Karpas-422 (cell line): ENCODE measurements at regions not wholly inside any gene's neighbourhood (a gene's known extent, or its start where the extent isn't known, plus 50 kb on each side); places are given as distances from the start of the nearest gene placed in this dataset.
"Not testable (repeated sequence)": the region's sequence is repeated elsewhere in the genome, so short reads cannot be mapped to it uniquely, and the experiment has no call there.

ENCODE experiments used
- DNase-seq: peaks from one replicate; pipeline ENCODE4 v3.0.0-alpha.2; 2015
- H2AFZ ChIP-seq: fragments of 200-600 bp; sonication (generic); 2 replicates; pipeline ENCODE4 v1.6.1; 2014; ENCODE audit warnings: antibody characterized with exemption, low read length, mixed read lengths
- H3K27ac ChIP-seq: fragments of 200-600 bp; sonication (generic); 2 replicates; pipeline ENCODE4 v1.5.1; 2014; ENCODE audit warnings: mild to moderate bottlenecking, low read length, moderate library complexity
- H3K27me3 ChIP-seq: fragments of 200-600 bp; sonication (generic); 2 replicates; pipeline ENCODE4 v1.6.1; 2014; ENCODE audit warnings: low read length, mixed read lengths
- H3K36me3 ChIP-seq: fragments of 200-600 bp; sonication (generic); 2 replicates; pipeline ENCODE4 v1.6.1; 2014; ENCODE audit warnings: low read length, mixed read lengths; ENCODE audit not compliant: insufficient read depth
- H3K4me1 ChIP-seq: fragments of 200-600 bp; sonication (generic); 2 replicates; pipeline ENCODE4 v1.6.1; 2014; ENCODE audit warnings: mild to moderate bottlenecking, low read length, mixed read lengths
- H3K4me2 ChIP-seq: fragments of 200-600 bp; sonication (generic); 2 replicates; pipeline ENCODE4 v1.6.1; 2014; ENCODE audit warnings: low read length, low read depth, mild to moderate bottlenecking; ENCODE audit not compliant: poor library complexity, severe bottlenecking
- H3K4me3 ChIP-seq: fragments of 200-600 bp; sonication (generic); 2 replicates; pipeline ENCODE4 v1.5.1; 2014; ENCODE audit warnings: mild to moderate bottlenecking, antibody characterized with exemption, low read length, mixed read lengths
- H3K79me2 ChIP-seq: fragments of 200-600 bp; sonication (generic); 2 replicates; pipeline ENCODE4 v1.6.1; 2014; ENCODE audit warnings: mild to moderate bottlenecking, low read length, mixed read lengths
- H3K9ac ChIP-seq: fragments of 200-600 bp; sonication (generic); 2 replicates; pipeline ENCODE4 v1.6.0; 2014; ENCODE audit warnings: low read length
- H3K9me2 ChIP-seq: fragments of 200-600 bp; sonication (generic), shearing (Covaris generic); replicated peaks from 2 replicates; pipeline ENCODE4 v1.6.0; 2014; ENCODE audit warnings: mild to moderate bottlenecking, low read length, moderate library complexity; ENCODE audit not compliant: insufficient read depth
- H3K9me3 ChIP-seq: fragments of 300-700, 200-600 bp; sonication (generic); 2 replicates; pipeline ENCODE4 v1.6.1; 2014; ENCODE audit warnings: low read length, mixed read lengths
- H4K20me1 ChIP-seq: fragments of 200-600 bp; sonication (generic); 2 replicates; pipeline ENCODE4 v1.6.1; 2014; ENCODE audit warnings: mild to moderate bottlenecking, antibody characterized with exemption, low read length, low read depth; ENCODE audit not compliant: insufficient read depth

GRCh38 chr3:162722796-162723195 lies 1226.2 kb downstream of the OTOL1 start:
- H3K9ac ChIP-seq, H3K27me3 ChIP-seq, H4K20me1 ChIP-seq, H3K9me3 ChIP-seq, H3K4me2 ChIP-seq, H3K9me2 ChIP-seq, H3K4me1 ChIP-seq, H3K36me3 ChIP-seq, H3K27ac ChIP-seq, H3K4me3 ChIP-seq, H3K79me2 ChIP-seq, DNase-seq, H2AFZ ChIP-seq: not testable (repeated sequence)

DNA sequence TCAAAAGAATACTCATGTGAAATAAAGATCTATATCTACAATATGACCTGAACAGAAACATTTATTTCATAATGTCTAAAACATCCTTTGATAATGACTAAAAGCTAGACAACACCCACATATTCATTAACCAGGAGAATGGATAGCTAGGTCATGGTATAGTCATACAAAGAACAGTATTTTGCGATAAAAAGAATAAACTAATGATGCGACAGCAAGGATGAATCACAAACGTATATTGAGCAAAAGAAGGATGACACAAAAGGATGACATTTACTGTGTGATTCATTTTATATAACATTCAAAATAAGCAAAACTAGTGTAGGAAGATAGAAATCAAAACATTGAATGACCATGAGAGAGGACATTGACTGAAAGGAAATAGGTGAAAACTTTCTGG lies 1233.1 kb downstream of the OTOL1 start:
- H3K79me2 ChIP-seq = no peaks in the 10 kb centered on the region
- DNase-seq = no peak
- peaks cover 9% of the 10 kb centered on the region for H3K9me3 ChIP-seq
- H3K9ac ChIP-seq = no peak overlapping the region
- no peaks in the 10 kb centered on the region for H3K4me1 ChIP-seq
- no peak overlapping the region for H2AFZ ChIP-seq
- H3K36me3 ChIP-seq = no peaks in the 10 kb centered on the region
- H3K4me3 ChIP-seq = no peak overlapping the region
- no peak overlapping the region for H3K27ac ChIP-seq
- H3K4me2 ChIP-seq = no peak overlapping the region
- no peaks in the 10 kb centered on the region for H3K9me2 ChIP-seq
- no peaks in the 10 kb centered on the region for H4K20me1 ChIP-seq
- H3K27me3 ChIP-seq = no peaks in the 10 kb centered on the region

- not testable (repeated sequence) for H2AFZ ChIP-seq, H3K9me2 ChIP-seq, H3K4me2 ChIP-seq, H3K79me2 ChIP-seq, H3K4me1 ChIP-seq, H3K27ac ChIP-seq, H4K20me1 ChIP-seq, H3K4me3 ChIP-seq, H3K36me3 ChIP-seq, H3K9ac ChIP-seq, H3K27me3 ChIP-seq, DNase-seq
- H3K9me3 ChIP-seq = peaks cover 14% of the 10 kb centered on the region
Observed at GRCh38 chr3:162731961-162732360, 1235.4 kb downstream of the OTOL1 start.

- Histone ChIP-seq H3K36me3 (no peaks in the 10 kb centered on the region), H3K4me2 (no peak overlapping the region), H3K27me3 (no peaks in the 10 kb centered on the region), H3K4me1 (no peaks in the 10 kb centered on the region), H3K79me2 (no peaks in the 10 kb centered on the region), H3K4me3 (no peak overlapping the region), H4K20me1 (no peaks in the 10 kb centered on the region), H3K9me3 (peaks cover 14% of the 10 kb centered on the region; the same call in 1 of the 2 replicates), H3K27ac (no peak overlapping the region), H2AFZ (no peak overlapping the region), H3K9me2 (no peaks in the 10 kb centered on the region), H3K9ac (no peak overlapping the region)
- no peak for DNase-seq
Observed at GRCh38 chr3:162738784-162739183, 1242.2 kb downstream of the OTOL1 start.

GRCh38 chr3:162740941-162741596 lies 1244.5 kb downstream of the OTOL1 start:
- Histone ChIP-seq H2AFZ (no peak overlapping the region), H3K9me3 (peaks cover 17% of the 10 kb centered on the region), H3K27ac (no peak overlapping the region), H3K4me2 (no peak overlapping the region), H3K9me2 (no peaks in the 10 kb centered on the region), H3K4me3 (no peak overlapping the region), H3K36me3 (no peaks in the 10 kb centered on the region), H3K9ac (no peak overlapping the region), H3K4me1 (no peaks in the 10 kb centered on the region), H3K27me3 (no peaks in the 10 kb centered on the region), H4K20me1 (no peaks in the 10 kb centered on the region), H3K79me2 (no peaks in the 10 kb centered on the region)
- DNase-seq = no peak

GRCh38 chr3:162742159-162742717 lies 1245.6 kb downstream of the OTOL1 start:
- Histone ChIP-seq H3K9ac (no peak overlapping the region), H3K27ac (no peak overlapping the region), H3K36me3 (no peaks in the 10 kb centered on the region), H3K9me2 (no peaks in the 10 kb centered on the region), H3K27me3 (no peaks in the 10 kb centered on the region), H3K79me2 (no peaks in the 10 kb centered on the region), H3K4me2 (no peak overlapping the region), H3K4me3 (no peak overlapping the region), H3K9me3 (peaks cover 14% of the 10 kb centered on the region), H3K4me1 (no peaks in the 10 kb centered on the region), H4K20me1 (no peaks in the 10 kb centered on the region), H2AFZ (no peak overlapping the region)
- DNase-seq = no peak

DNA sequence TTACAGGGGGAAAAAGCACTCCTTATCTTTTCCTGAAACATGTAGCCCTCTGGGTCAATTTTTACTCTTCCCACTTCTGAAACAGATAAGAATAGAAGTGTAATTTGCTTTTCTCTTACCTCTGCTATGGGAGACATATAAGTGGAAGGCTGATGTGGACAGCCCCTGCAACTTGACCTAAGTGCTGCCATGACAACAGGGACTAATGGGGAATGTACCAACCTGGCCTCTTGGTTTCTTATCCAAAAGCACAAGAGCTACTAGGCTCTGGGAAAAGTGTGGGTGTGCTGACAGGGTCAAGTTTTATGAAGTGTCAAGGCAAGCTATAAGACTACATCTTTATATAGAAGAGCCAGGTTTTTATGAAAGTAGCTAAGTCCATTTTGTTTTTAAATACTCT lies 1246.5 kb downstream of the OTOL1 start:
- Histone ChIP-seq H3K9ac (no peak overlapping the region), H3K27me3 (no peaks in the 10 kb centered on the region), H4K20me1 (no peaks in the 10 kb centered on the region), H3K36me3 (no peaks in the 10 kb centered on the region), H3K79me2 (no peaks in the 10 kb centered on the region), H3K4me2 (no peak overlapping the region), H2AFZ (no peak overlapping the region), H3K4me3 (no peak overlapping the region), H3K9me3 (peaks cover 14% of the 10 kb centered on the region), H3K27ac (no peak overlapping the region), H3K4me1 (no peaks in the 10 kb centered on the region), H3K9me2 (no peaks in the 10 kb centered on the region)
- no peak for DNase-seq

- Histone ChIP-seq H4K20me1 (no peaks in the 10 kb centered on the region), H3K9me3 (peaks cover 18% of the 10 kb centered on the region), H3K27me3 (no peaks in the 10 kb centered on the region), H3K4me1 (no peaks in the 10 kb centered on the region; the same call in 1 of the 2 replicates), H3K36me3 (no peaks in the 10 kb centered on the region), H3K4me3 (no peak overlapping the region), H3K79me2 (no peaks in the 10 kb centered on the region), H3K27ac (no peak overlapping the region), H3K9ac (no peak overlapping the region), H3K4me2 (no peak overlapping the region), H3K9me2 (no peaks in the 10 kb centered on the region), H2AFZ (no peak overlapping the region)
- DNase-seq = no peak
Observed at GRCh38 chr3:162760789-162761188, 1264.2 kb downstream of the OTOL1 start.
